Kidney epithelial cell (primary cell): ENCODE measurements at regions not wholly inside any gene's neighbourhood (a gene's known extent, or its start where the extent isn't known, plus 50 kb on each side); places are given as distances from the start of the nearest gene placed in this dataset.

ENCODE experiments used
- DNase-seq: peaks from one replicate; pipeline ENCODE4 v3.0.0-alpha.2; 2010; ENCODE audit warnings: low read depth
- H3K27me3 ChIP-seq: 2 replicates; pipeline ENCODE4 v1.6.0; 2011; ENCODE audit warnings: low read length; ENCODE audit not compliant: control insufficient read depth, insufficient read depth
- H3K36me3 ChIP-seq: 2 replicates; pipeline ENCODE4 v1.5.1; 2011; ENCODE audit warnings: low read length; ENCODE audit not compliant: control insufficient read depth, insufficient read depth
- H3K4me3 ChIP-seq: 2 replicates; pipeline ENCODE4 v1.5.1; 2011; ENCODE audit warnings: low read depth, mild to moderate bottlenecking, control low read depth, low read length
- TF ChIP-seq, protein P1 (sequence below): IDR thresholded peaks from 2 replicates; pipeline ENCODE4 v1.5.1; 2011; ENCODE audit warnings: mild to moderate bottlenecking, moderate library complexity, low read length, control low read depth, inconsistent platforms; ENCODE audit not compliant: insufficient read depth, poor library complexity, severe bottlenecking

- DNase-seq: no peak
- TF ChIP-seq, protein P1, sequence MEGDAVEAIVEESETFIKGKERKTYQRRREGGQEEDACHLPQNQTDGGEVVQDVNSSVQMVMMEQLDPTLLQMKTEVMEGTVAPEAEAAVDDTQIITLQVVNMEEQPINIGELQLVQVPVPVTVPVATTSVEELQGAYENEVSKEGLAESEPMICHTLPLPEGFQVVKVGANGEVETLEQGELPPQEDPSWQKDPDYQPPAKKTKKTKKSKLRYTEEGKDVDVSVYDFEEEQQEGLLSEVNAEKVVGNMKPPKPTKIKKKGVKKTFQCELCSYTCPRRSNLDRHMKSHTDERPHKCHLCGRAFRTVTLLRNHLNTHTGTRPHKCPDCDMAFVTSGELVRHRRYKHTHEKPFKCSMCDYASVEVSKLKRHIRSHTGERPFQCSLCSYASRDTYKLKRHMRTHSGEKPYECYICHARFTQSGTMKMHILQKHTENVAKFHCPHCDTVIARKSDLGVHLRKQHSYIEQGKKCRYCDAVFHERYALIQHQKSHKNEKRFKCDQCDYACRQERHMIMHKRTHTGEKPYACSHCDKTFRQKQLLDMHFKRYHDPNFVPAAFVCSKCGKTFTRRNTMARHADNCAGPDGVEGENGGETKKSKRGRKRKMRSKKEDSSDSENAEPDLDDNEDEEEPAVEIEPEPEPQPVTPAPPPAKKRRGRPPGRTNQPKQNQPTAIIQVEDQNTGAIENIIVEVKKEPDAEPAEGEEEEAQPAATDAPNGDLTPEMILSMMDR: peak; percentile 18
- H3K4me3 ChIP-seq: no peak overlapping the region
- no peaks in the 10 kb centered on the region for H3K27me3 ChIP-seq
- no peaks in the 10 kb centered on the region for H3K36me3 ChIP-seq
Observed at GRCh38 chr4:132564920-132565319, 584.2 kb upstream of the PCDH10 start.

DNA sequence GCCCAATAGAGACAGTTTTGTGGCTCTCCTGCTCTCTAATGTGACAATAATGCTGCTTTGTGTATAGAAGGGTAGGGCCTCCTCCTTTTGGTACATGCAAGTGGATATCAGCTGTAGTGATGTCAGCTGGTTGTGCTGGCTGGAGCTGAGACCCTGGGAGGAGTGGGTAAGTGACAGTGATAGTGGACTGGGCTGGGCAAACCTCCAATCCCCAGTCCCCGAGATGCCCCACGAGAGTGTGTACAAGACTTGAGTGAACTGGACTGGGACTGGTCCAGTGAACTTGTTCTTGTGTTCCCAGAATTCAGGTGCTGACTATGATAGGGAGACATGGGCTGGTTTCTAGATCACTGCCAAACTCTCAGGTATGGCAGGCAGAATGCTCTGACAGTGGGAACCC is 583.6 kb upstream of the PCDH10 start:
- Histone ChIP-seq H3K27me3 (no peaks in the 10 kb centered on the region), H3K4me3 (no peak overlapping the region), H3K36me3 (no peaks in the 10 kb centered on the region)
- DNase-seq: no peak
- TF ChIP-seq, protein P1: no peak

DNA sequence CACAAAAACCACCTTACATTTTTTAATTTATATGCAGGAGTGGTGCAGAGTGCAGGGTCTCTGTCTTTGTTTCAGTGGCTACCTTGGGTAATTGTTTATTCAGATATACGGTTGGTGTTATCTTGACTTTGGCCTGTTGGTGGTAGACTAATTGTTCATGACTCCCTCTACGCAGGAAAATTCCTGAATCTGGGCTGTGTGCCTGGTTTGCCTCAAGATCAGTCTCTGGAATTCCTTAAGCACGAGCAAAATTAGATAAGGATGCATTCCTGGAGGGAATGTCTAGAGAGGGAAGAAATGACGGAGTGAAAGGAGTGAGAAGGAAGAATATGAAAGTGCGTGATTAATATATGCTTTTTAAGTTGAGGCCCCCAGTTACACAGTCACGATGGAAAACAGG is 576.9 kb upstream of the PCDH10 start:
- TF ChIP-seq, protein P1: no peak
- no peak for DNase-seq
- H3K27me3 ChIP-seq: no peaks in the 10 kb centered on the region
- H3K36me3 ChIP-seq: no peaks in the 10 kb centered on the region
- no peak overlapping the region for H3K4me3 ChIP-seq

GRCh38 chr4:132587626-132588025 is 561.5 kb upstream of the PCDH10 start:
- Histone ChIP-seq H3K4me3 (no peak overlapping the region), H3K27me3 (no peaks in the 10 kb centered on the region), H3K36me3 (no peaks in the 10 kb centered on the region)
- peak; percentile 7 for DNase-seq
- TF ChIP-seq, protein P1: no peak

DNA sequence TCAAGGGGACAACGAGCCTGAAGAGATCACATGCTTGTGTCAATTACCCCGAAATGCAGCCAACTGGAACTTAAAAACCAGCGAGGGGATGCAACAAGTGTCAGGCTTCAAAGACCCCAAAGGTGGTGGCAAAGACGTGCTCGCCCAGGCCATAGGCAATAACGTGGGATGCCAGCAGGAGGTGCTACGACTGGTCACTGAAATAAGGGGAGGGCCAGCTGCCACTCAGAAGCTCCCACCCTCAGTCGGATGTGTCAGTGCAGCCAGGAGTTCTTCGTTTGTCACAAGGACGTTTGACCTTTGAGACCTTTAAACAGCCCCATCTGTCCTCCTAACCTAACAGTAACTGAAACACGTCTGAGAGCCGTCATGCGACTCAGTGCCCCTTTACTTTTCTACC is 556.8 kb upstream of the PCDH10 start:
- Histone ChIP-seq H3K36me3 (no peaks in the 10 kb centered on the region), H3K27me3 (no peaks in the 10 kb centered on the region), H3K4me3 (no peak overlapping the region)
- no peak for DNase-seq
- TF ChIP-seq, protein P1: no peak

- H3K27me3 ChIP-seq: no peaks in the 10 kb centered on the region
- DNase-seq: no peak
- TF ChIP-seq, protein P1: no peak
- H3K4me3 ChIP-seq: no peak overlapping the region
- no peaks in the 10 kb centered on the region for H3K36me3 ChIP-seq
Observed at GRCh38 chr4:132592850-132593249, 556.2 kb upstream of the PCDH10 start.
